ENCODE measurements at regions not wholly inside any gene's neighbourhood (a gene's known extent, or its start where the extent isn't known, plus 50 kb on each side); places are given as distances from the start of the nearest gene placed in this dataset.

DNA sequence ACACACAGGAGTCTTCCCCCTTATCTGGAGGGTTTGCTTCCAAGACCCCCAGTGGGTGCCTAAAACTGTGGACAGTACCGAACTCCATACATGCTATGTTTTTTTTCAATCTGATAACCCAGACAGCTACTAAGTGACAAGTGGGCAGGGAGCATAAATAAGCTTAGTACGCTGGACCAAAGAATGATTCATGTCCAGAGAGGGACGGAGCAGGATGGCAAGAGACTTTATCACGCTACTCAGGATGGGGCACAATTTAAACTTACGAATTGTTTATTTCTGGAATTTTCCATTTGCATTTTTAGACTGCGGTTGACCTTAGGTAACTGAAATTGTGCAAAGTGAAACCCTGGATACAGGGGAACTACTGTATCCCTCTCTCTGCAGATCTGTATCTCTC, 410.0 kb upstream of the MKI67 start:
- no peak overlapping the region for H3K27ac ChIP-seq (ENCODE audit: low read length)
- H2AFZ ChIP-seq (ENCODE audit: low read depth, low read length), result no peak overlapping the region
- H3K4me1 ChIP-seq (ENCODE audit: low read length), result no peaks in the 10 kb centered on the region
- H4K20me1 ChIP-seq (ENCODE audit: insufficient read depth, low read length), result no peaks in the 10 kb centered on the region
- H3K4me3 ChIP-seq (ENCODE audit: low read length), result no peak overlapping the region
- TF ChIP-seq, protein P1, sequence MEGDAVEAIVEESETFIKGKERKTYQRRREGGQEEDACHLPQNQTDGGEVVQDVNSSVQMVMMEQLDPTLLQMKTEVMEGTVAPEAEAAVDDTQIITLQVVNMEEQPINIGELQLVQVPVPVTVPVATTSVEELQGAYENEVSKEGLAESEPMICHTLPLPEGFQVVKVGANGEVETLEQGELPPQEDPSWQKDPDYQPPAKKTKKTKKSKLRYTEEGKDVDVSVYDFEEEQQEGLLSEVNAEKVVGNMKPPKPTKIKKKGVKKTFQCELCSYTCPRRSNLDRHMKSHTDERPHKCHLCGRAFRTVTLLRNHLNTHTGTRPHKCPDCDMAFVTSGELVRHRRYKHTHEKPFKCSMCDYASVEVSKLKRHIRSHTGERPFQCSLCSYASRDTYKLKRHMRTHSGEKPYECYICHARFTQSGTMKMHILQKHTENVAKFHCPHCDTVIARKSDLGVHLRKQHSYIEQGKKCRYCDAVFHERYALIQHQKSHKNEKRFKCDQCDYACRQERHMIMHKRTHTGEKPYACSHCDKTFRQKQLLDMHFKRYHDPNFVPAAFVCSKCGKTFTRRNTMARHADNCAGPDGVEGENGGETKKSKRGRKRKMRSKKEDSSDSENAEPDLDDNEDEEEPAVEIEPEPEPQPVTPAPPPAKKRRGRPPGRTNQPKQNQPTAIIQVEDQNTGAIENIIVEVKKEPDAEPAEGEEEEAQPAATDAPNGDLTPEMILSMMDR (IDR thresholded peaks at IDR 0.05; ENCODE audit: low read depth, low read length), result no peak
- no peak for TF ChIP-seq EZH2phosphoT487 (IDR thresholded peaks at IDR 0.05; ENCODE audit: low read depth)
- H3K9ac ChIP-seq (ENCODE audit: low read length), result no peak overlapping the region
- no peak overlapping the region for H3K4me2 ChIP-seq (ENCODE audit: low read length)
- H3K36me3 ChIP-seq (replicated peaks; ENCODE audit: low read depth, low read length), result no peaks in the 10 kb centered on the region
- no peaks in the 10 kb centered on the region for H3K79me2 ChIP-seq (ENCODE audit: low read length)
- H3K27me3 ChIP-seq (ENCODE audit: low read depth, low read length), result no peaks in the 10 kb centered on the region
- no peaks in the 10 kb centered on the region for H3K9me3 ChIP-seq (ENCODE audit: insufficient read depth, low read length)

DNA sequence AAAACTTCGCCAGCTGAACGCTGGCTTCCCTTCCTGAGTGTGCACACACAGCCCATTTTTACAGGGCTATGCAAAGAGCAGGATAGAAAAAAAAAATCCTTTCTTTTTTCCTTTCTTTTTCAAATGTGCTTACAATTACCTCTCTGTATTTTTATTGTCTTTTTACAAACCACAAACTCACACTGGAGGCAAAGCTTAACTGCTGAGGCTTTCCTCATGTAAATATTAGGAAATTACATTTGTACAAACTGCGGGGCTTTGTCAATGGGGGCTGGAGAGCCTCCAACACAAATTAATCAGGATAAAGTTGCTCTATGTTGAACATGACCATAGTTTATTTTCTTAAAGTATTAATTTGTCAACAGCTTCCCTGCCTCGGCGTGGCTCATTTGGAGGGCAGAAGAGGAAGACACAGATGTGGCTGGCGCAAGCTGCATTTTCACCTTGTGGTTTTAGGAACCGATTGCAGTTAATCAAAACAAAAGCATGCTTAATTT, 411.7 kb upstream of the MKI67 start:
- no peak overlapping the region for H3K4me2 ChIP-seq (ENCODE audit: low read length)

DNA sequence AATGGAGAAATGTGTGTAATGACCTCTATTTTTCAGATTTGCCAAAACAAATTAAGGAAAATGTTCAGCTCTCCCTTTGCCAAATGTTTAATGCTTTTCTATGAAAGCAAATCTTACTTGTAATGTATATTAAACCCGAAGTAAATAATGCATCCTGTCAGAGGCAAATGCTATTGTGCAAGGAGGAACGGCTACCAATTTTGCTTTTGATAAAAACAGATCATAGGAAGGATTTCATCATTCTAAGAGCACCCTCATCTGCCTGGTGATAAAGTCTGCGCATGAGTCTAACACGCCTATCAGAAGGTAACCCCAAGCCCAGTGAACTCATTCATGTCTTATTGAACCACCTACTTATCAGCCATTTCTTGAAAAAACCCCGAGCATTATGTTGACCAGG, 412.4 kb upstream of the MKI67 start:
- no peaks in the 10 kb centered on the region for H3K79me2 ChIP-seq (ENCODE audit: low read length)
- no peak overlapping the region for H3K9ac ChIP-seq (ENCODE audit: low read length)
- H3K36me3 ChIP-seq (replicated peaks; ENCODE audit: low read depth, low read length), result no peaks in the 10 kb centered on the region
- no peaks in the 10 kb centered on the region for H3K27me3 ChIP-seq (ENCODE audit: low read depth, low read length)
- no peak overlapping the region for H3K27ac ChIP-seq (ENCODE audit: low read length)
- H3K4me2 ChIP-seq (ENCODE audit: low read length), result no peak overlapping the region
- no peaks in the 10 kb centered on the region for H3K4me1 ChIP-seq (ENCODE audit: low read length)
- H3K4me3 ChIP-seq (ENCODE audit: low read length), result no peak overlapping the region
- no peaks in the 10 kb centered on the region for H3K9me3 ChIP-seq (ENCODE audit: insufficient read depth, low read length)
- H2AFZ ChIP-seq (ENCODE audit: low read depth, low read length), result no peak overlapping the region
- TF ChIP-seq, protein P1 (IDR thresholded peaks at IDR 0.05; ENCODE audit: low read depth, low read length), result no peak
- TF ChIP-seq EZH2phosphoT487 (IDR thresholded peaks at IDR 0.05; ENCODE audit: low read depth), result no peak
- H4K20me1 ChIP-seq (ENCODE audit: insufficient read depth, low read length), result no peaks in the 10 kb centered on the region

More for the DNA sequence above, 411.7 kb upstream of the MKI67 start:
- Histone ChIP-seq H3K4me3 (ENCODE audit: low read length) (no peak overlapping the region), H3K4me1 (ENCODE audit: low read length) (no peaks in the 10 kb centered on the region), H4K20me1 (ENCODE audit: insufficient read depth, low read length) (no peaks in the 10 kb centered on the region), H3K79me2 (ENCODE audit: low read length) (no peaks in the 10 kb centered on the region), H3K27me3 (ENCODE audit: low read depth, low read length) (no peaks in the 10 kb centered on the region), H3K27ac (ENCODE audit: low read length) (no peak overlapping the region), H3K9me3 (ENCODE audit: insufficient read depth, low read length) (no peaks in the 10 kb centered on the region), H3K9ac (ENCODE audit: low read length) (no peak overlapping the region), H3K36me3 (replicated peaks; ENCODE audit: low read depth, low read length) (no peaks in the 10 kb centered on the region), H2AFZ (ENCODE audit: low read depth, low read length) (no peak overlapping the region)
- TF ChIP-seq, protein P1 (IDR thresholded peaks at IDR 0.05; ENCODE audit: low read depth, low read length), result no peak
- no peak for TF ChIP-seq EZH2phosphoT487 (IDR thresholded peaks at IDR 0.05; ENCODE audit: low read depth)

DNA sequence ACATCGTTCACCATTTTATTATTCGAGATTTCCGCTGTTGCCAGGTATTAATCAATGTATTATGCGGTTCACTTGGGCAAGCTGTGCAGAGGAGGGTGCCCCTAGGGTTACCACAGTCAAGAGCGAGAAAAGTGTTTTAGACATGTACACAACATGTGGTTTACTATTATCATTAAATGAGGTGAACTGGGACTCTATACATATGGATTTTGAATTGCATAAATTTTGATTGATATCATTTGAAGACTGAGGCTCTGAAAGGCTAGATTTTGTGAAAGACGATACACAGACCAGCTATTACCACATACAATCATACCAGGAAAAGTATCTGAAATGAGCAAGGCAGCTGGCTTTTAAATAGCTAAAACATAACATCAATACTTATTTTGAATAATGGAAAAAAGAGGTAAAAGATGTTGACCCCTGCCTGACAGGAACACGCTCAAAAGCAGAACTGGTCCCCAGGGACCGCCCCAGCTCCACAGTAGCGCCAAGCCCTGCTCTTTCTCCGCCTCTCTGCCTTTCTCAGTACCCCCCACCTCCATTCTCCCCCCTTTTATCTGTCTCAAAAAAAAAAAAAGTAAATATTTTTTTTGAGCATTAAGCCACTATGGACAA, 413.4 kb upstream of the MKI67 start:
- Histone ChIP-seq H3K27ac (ENCODE audit: low read length) (no peak overlapping the region), H3K4me3 (ENCODE audit: low read length) (no peak overlapping the region), H3K79me2 (ENCODE audit: low read length) (no peaks in the 10 kb centered on the region), H3K9me3 (ENCODE audit: insufficient read depth, low read length) (no peaks in the 10 kb centered on the region), H3K27me3 (ENCODE audit: low read depth, low read length) (no peaks in the 10 kb centered on the region), H2AFZ (ENCODE audit: low read depth, low read length) (no peak overlapping the region), H3K36me3 (replicated peaks; ENCODE audit: low read depth, low read length) (no peaks in the 10 kb centered on the region), H3K9ac (ENCODE audit: low read length) (no peak overlapping the region), H3K4me1 (ENCODE audit: low read length) (no peaks in the 10 kb centered on the region), H3K4me2 (ENCODE audit: low read length) (no peak overlapping the region), H4K20me1 (ENCODE audit: insufficient read depth, low read length) (no peaks in the 10 kb centered on the region)
- TF ChIP-seq EZH2phosphoT487 (IDR thresholded peaks at IDR 0.05; ENCODE audit: low read depth), result no peak
- TF ChIP-seq, protein P1 (IDR thresholded peaks at IDR 0.05; ENCODE audit: low read depth, low read length), result no peak

All from OCI-LY3 (cell line).